Caco-2 (cell line): ENCODE measurements at regions not wholly inside any gene's neighbourhood (a gene's known extent, or its start where the extent isn't known, plus 50 kb on each side); places are given as distances from the start of the nearest gene placed in this dataset.

Source experiments
- BruUV-seq: library from RNA; stranded (reverse); fragments of 400-500 nt; replicated peaks from 2 replicates; lab custom pipeline; 2021; lab: Mats Ljungman, UMichigan
- CTCF ChIA-PET: fragments of 300-600 bp; sonication (Branson Sonifier 250); formaldehyde crosslinking; loops from one replicate; lab custom pipeline; 2022; ENCODE audit warnings: antibody characterized with exemption; lab: Charles Lee
- POLR2A ChIA-PET: fragments of 300-600 bp; sonication (Branson Sonifier 250); formaldehyde crosslinking; loops from one replicate; lab custom pipeline; 2022; ENCODE audit warnings: antibody characterized with exemption; lab: Charles Lee
- DNase-seq, 2 experiments: peaks; one replicate each; pipeline versions ENCODE4 v3.0.0 to v3.0.0-alpha.2; 2020 to 2022
- H3K27me3 ChIP-seq: replicated peaks from 2 replicates; pipeline ENCODE4 v1.6.0; 2011; ENCODE audit warnings: low read length; ENCODE audit not compliant: control insufficient read depth, insufficient read depth
- H3K36me3 ChIP-seq: 2 replicates; pipeline ENCODE4 v1.5.1; 2011; ENCODE audit warnings: low read length; ENCODE audit not compliant: control insufficient read depth, insufficient read depth
- H3K4me1 ChIP-seq: fragments of 250-450 bp; sonication (Bioruptor Pico); 2 replicates; pipeline ENCODE4 v1.5.1; 2020; ENCODE audit warnings: mild to moderate bottlenecking
- H3K4me3 ChIP-seq: 2 replicates; pipeline ENCODE4 v1.5.1; 2011; ENCODE audit warnings: low read depth, mild to moderate bottlenecking, control low read depth, low read length
- H3K9me3 ChIP-seq: fragments of 250-450 bp; sonication (Bioruptor Pico); 2 replicates; pipeline ENCODE4 v1.5.1; 2020; ENCODE audit warnings: mild to moderate bottlenecking, moderate library complexity
- H3K27ac Mint-ChIP-seq: one replicate; pipeline ENCODE4 v1.8.0; 2022; ENCODE audit warnings: mixed read lengths; ENCODE audit not compliant: unreplicated experiment
- H3K27me3 Mint-ChIP-seq: one replicate; pipeline ENCODE4 v1.8.0; 2022; ENCODE audit warnings: mixed read lengths; ENCODE audit not compliant: insufficient read depth, unreplicated experiment
- H3K36me3 Mint-ChIP-seq: one replicate; pipeline ENCODE4 v1.8.0; 2022; ENCODE audit warnings: mild to moderate bottlenecking, mixed read lengths; ENCODE audit not compliant: insufficient read depth, unreplicated experiment
- H3K4me1 Mint-ChIP-seq: one replicate; pipeline ENCODE4 v1.8.0; 2022; ENCODE audit warnings: low read depth, mixed read lengths; ENCODE audit not compliant: unreplicated experiment
- H3K4me3 Mint-ChIP-seq: one replicate; pipeline ENCODE4 v1.8.0; 2022; ENCODE audit warnings: mild to moderate bottlenecking, moderate library complexity, mixed read lengths; ENCODE audit not compliant: unreplicated experiment
- H3K9me3 Mint-ChIP-seq: one replicate; pipeline ENCODE4 v1.8.0; 2022; ENCODE audit warnings: mixed read lengths; ENCODE audit not compliant: unreplicated experiment
- CTCF ChIP-seq, 2 experiments: fragments of 200-600 bp in 1 of 2; IDR thresholded peaks; 1 replicate in 1 of 2; 2 replicates in 1 of 2; pipeline versions ENCODE4 v1.5.1 to v1.8.0; 2011 to 2022; ENCODE audit warnings: antibody characterized with exemption in 1 of 2, control low read depth in 1 of 2, inconsistent platforms in 1 of 2, low read depth in 1 of 2, low read length in 1 of 2, mild to moderate bottlenecking in 1 of 2, moderate library complexity in 1 of 2; ENCODE audit not compliant: insufficient read depth in 1 of 2, severe bottlenecking in 1 of 2, unreplicated experiment in 1 of 2
- intact Hi-C: fragments of 100-400 bp; cut with micrococcal nuclease; formaldehyde crosslinking; loops from one replicate; pipeline ENCODE4 v1.10.0; 2022; ENCODE audit not compliant: unreplicated experiment

- ChIA-PET CTCF (no interaction called here), POLR2A (no interaction called here)
- peaks cover 8% of the 10 kb centered on the region for H3K4me1 ChIP-seq
- DNase-seq: no peak
- intact Hi-C loops: no loop called here
- Mint-ChIP-seq H3K27me3 (no peaks in the 10 kb centered on the region), H3K4me3 (no peak overlapping the region), H3K9me3 (no peaks in the 10 kb centered on the region), H3K36me3 (peaks cover 6% of the 10 kb centered on the region), H3K4me1 (peaks cover 14% of the 10 kb centered on the region), H3K27ac (no peak overlapping the region)
- no peak overlapping the region for H3K4me3 ChIP-seq
- no peaks in the 10 kb centered on the region for H3K36me3 ChIP-seq
- no TSS peak for BruUV-seq
- H3K27me3 ChIP-seq: no peaks in the 10 kb centered on the region
- H3K9me3 ChIP-seq: no peaks in the 10 kb centered on the region
- TF ChIP-seq CTCF (IDR thresholded peaks at IDR 0.05; ENCODE audit: insufficient read depth in 1 of 2, low read depth in 1 of 2, low read length in 1 of 2, severe bottlenecking in 1 of 2, unreplicated experiment in 1 of 2): no peak
Observed at GRCh38 chr2:9091811-9092210, 88.3 kb upstream of the MBOAT2 start.

GRCh38 chr2:9089831-9090230 is 86.3 kb upstream of the MBOAT2 start:
- intact Hi-C loops: no loop called here
- TF ChIP-seq CTCF (IDR thresholded peaks at IDR 0.05; ENCODE audit: insufficient read depth in 1 of 2, low read depth in 1 of 2, low read length in 1 of 2, severe bottlenecking in 1 of 2, unreplicated experiment in 1 of 2): no peak
- Mint-ChIP-seq H3K36me3 (no peaks in the 10 kb centered on the region), H3K27me3 (no peaks in the 10 kb centered on the region), H3K4me1 (peaks cover 19% of the 10 kb centered on the region), H3K4me3 (no peak overlapping the region), H3K9me3 (no peaks in the 10 kb centered on the region), H3K27ac (no peak overlapping the region)
- BruUV-seq: no TSS peak
- ChIA-PET POLR2A (no interaction called here), CTCF (no interaction called here)
- no peaks in the 10 kb centered on the region for H3K9me3 ChIP-seq
- H3K27me3 ChIP-seq: no peaks in the 10 kb centered on the region
- no peaks in the 10 kb centered on the region for H3K36me3 ChIP-seq
- H3K4me3 ChIP-seq: no peak overlapping the region
- peaks cover 15% of the 10 kb centered on the region for H3K4me1 ChIP-seq
- DNase-seq: no peak

- DNase-seq: no peak
- Histone ChIP-seq H3K4me1 (peaks cover 15% of the 10 kb centered on the region), H3K36me3 (no peaks in the 10 kb centered on the region), H3K27me3 (no peaks in the 10 kb centered on the region), H3K4me3 (no peak overlapping the region), H3K9me3 (no peaks in the 10 kb centered on the region)
- intact Hi-C loops: loop anchor here (2.0 kb wide), 1 partner anchor 18 kb away; no protein-coding TSS in a partner anchor
- Mint-ChIP-seq H3K36me3 (no peaks in the 10 kb centered on the region), H3K9me3 (no peaks in the 10 kb centered on the region), H3K27ac (no peak overlapping the region), H3K4me3 (no peak overlapping the region), H3K27me3 (no peaks in the 10 kb centered on the region), H3K4me1 (peaks cover 12% of the 10 kb centered on the region)
- ChIA-PET CTCF (no interaction called here), POLR2A (no interaction called here)
- no peak for TF ChIP-seq CTCF (IDR thresholded peaks at IDR 0.05; ENCODE audit: insufficient read depth in 1 of 2, low read depth in 1 of 2, low read length in 1 of 2, severe bottlenecking in 1 of 2, unreplicated experiment in 1 of 2)
- BruUV-seq: no TSS peak
Observed at GRCh38 chr2:9087121-9087681, 83.7 kb upstream of the MBOAT2 start.
